Fibroblast of the aortic adventitia (primary cell): ENCODE measurements at regions not wholly inside any gene's neighbourhood (a gene's known extent, or its start where the extent isn't known, plus 50 kb on each side); places are given as distances from the start of the nearest gene placed in this dataset.

Source experiments
- DNase-seq: peaks from one replicate; pipeline ENCODE4 v3.0.0-alpha.2; 2010; ENCODE audit warnings: low read depth
- H3K4me3 ChIP-seq: 2 replicates; pipeline ENCODE4 v1.5.1; 2011; ENCODE audit warnings: low read depth, mild to moderate bottlenecking, control low read depth, low read length, moderate library complexity
- CTCF ChIP-seq: IDR thresholded peaks from 2 replicates; pipeline ENCODE4 v1.5.1; 2011; ENCODE audit warnings: mild to moderate bottlenecking, low read length, control low read depth, inconsistent platforms; ENCODE audit not compliant: insufficient read depth

GRCh38 chr5:96584712-96585111, 77.5 kb upstream of the CAST start:
- DNase-seq: no peak
- TF ChIP-seq CTCF: no peak
- H3K4me3 ChIP-seq: no peak overlapping the region

- TF ChIP-seq CTCF: no peak
These were observed 73.6 kb upstream of the CAST start for GRCh38 chr5:96588539-96588938.

GRCh38 chr5:96590796-96591195, 71.4 kb upstream of the CAST start:
- no peak for DNase-seq
- TF ChIP-seq CTCF: no peak
- H3K4me3 ChIP-seq: no peak overlapping the region

More at GRCh38 chr5:96588539-96588938, 73.6 kb upstream of the CAST start:
- no peak for DNase-seq
- no peak overlapping the region for H3K4me3 ChIP-seq

- DNase-seq: peak; percentile 8
- peak; percentile 42 for TF ChIP-seq CTCF
- no peak overlapping the region for H3K4me3 ChIP-seq
These were observed 66.7 kb upstream of the CAST start for GRCh38 chr5:96595300-96596090.

GRCh38 chr5:96597438-96598020, 64.6 kb upstream of the CAST start:
- DNase-seq: peak; percentile 6
- TF ChIP-seq CTCF: no peak
- H3K4me3 ChIP-seq: no peak overlapping the region

GRCh38 chr5:96601200-96601599, 61.0 kb upstream of the CAST start:
- no peak for TF ChIP-seq CTCF
- H3K4me3 ChIP-seq: no peak overlapping the region
- DNase-seq: no peak
